OCI-M2 (cell line): ENCODE measurements at regions not wholly inside any gene's neighbourhood (a gene's known extent, or its start where the extent isn't known, plus 50 kb on each side); places are given as distances from the start of the nearest gene placed in this dataset.

Experiments used
- DNase-seq: peaks from one replicate; lab custom pipeline; 2025; ENCODE audit not compliant: unreplicated experiment; lab: John Stamatoyannopoulos, UW

- no peak for DNase-seq
Measured at GRCh38 chr17:68749349-68750207, 148.4 kb upstream of the FAM20A start.

GRCh38 chr17:68748381-68748780, 147.2 kb upstream of the FAM20A start:
- no peak for DNase-seq

GRCh38 chr17:68740555-68741447, 139.6 kb upstream of the FAM20A start:
- DNase-seq = no peak

- no peak for DNase-seq
Measured at GRCh38 chr17:68737761-68738443, 136.7 kb upstream of the FAM20A start.

GRCh38 chr17:68734931-68735330, 133.8 kb upstream of the FAM20A start:
- no peak for DNase-seq

GRCh38 chr17:68734187-68734900, 133.2 kb upstream of the FAM20A start:
- no peak for DNase-seq

GRCh38 chr17:68733241-68734176, 132.3 kb upstream of the FAM20A start:
- DNase-seq = no peak

- DNase-seq = no peak
Measured at GRCh38 chr17:68732301-68732749, 131.2 kb upstream of the FAM20A start.

GRCh38 chr17:68731465-68731864, 130.3 kb upstream of the FAM20A start:
- no peak for DNase-seq

- DNase-seq = no peak
Measured at GRCh38 chr17:68719431-68719830, 118.3 kb upstream of the FAM20A start.

GRCh38 chr17:68718926-68719325, 117.8 kb upstream of the FAM20A start:
- no peak for DNase-seq

- DNase-seq = no peak
Measured at GRCh38 chr17:68718465-68718864, 117.3 kb upstream of the FAM20A start.

GRCh38 chr17:68714676-68715075, 113.5 kb upstream of the FAM20A start:
- DNase-seq = no peak

- DNase-seq = no peak
Measured at GRCh38 chr17:68711858-68712257, 110.7 kb upstream of the FAM20A start.

GRCh38 chr17:68710976-68711375, 109.8 kb upstream of the FAM20A start:
- no peak for DNase-seq

- DNase-seq = no peak
Measured at GRCh38 chr17:68710035-68710780, 109.0 kb upstream of the FAM20A start.

GRCh38 chr17:68709461-68709860, 108.3 kb upstream of the FAM20A start:
- DNase-seq = no peak

- DNase-seq = no peak
Measured at GRCh38 chr17:68707031-68707430, 105.9 kb upstream of the FAM20A start.

- no peak for DNase-seq
Measured at GRCh38 chr17:68706356-68706920, 105.3 kb upstream of the FAM20A start.
